H1 (cell line): ENCODE measurements at regions not wholly inside any gene's neighbourhood (a gene's known extent, or its start where the extent isn't known, plus 50 kb on each side); places are given as distances from the start of the nearest gene placed in this dataset.

ENCODE experiments used
- EP300 ChIP-seq, 2 experiments: IDR thresholded peaks; 1 replicate in 1 of 2; 2 replicates in 1 of 2; pipeline ENCODE4 v1.6.1; 2011 to 2012; ENCODE audit warnings: low read depth in 2 of 2, low read length in 2 of 2, mild to moderate bottlenecking in 2 of 2, borderline replicate concordance in 1 of 2, inconsistent platforms in 1 of 2, moderate library complexity in 1 of 2
- EZH2 ChIP-seq: fragments of 200-600 bp; sonication (generic); IDR thresholded peaks from 2 replicates; pipeline ENCODE4 v1.7.1; 2012; ENCODE audit warnings: low read depth, mild to moderate bottlenecking, moderate library complexity, low read length, inconsistent platforms; ENCODE audit not compliant: severe bottlenecking
- MAFK ChIP-seq: IDR thresholded peaks from 2 replicates; pipeline ENCODE4 v1.6.1; 2012; ENCODE audit warnings: low read depth, mild to moderate bottlenecking, improper control_type of control experiment, low read length
- POLR2A ChIP-seq, 2 experiments: IDR thresholded peaks; 1 replicate in 1 of 2; 2 replicates in 1 of 2; pipeline ENCODE4 v1.6.1; 2011; ENCODE audit warnings: low read depth in 2 of 2, low read length in 2 of 2, mild to moderate bottlenecking in 2 of 2; ENCODE audit errors: control extremely low read depth in 1 of 2
- POLR2AphosphoS5 ChIP-seq: IDR thresholded peaks from 2 replicates; pipeline ENCODE4 v1.6.1; 2011; ENCODE audit warnings: low read depth, low read length
- SRF ChIP-seq: IDR thresholded peaks from 2 replicates; pipeline ENCODE4 v1.6.1; 2011; ENCODE audit warnings: mild to moderate bottlenecking, low read depth, low read length, moderate library complexity
- TAF1 ChIP-seq: IDR thresholded peaks from 2 replicates; pipeline ENCODE4 v1.6.1; 2011; ENCODE audit warnings: mild to moderate bottlenecking, low read depth, low read length
- TEAD4 ChIP-seq: IDR thresholded peaks from 2 replicates; pipeline ENCODE4 v1.6.1; 2012; ENCODE audit warnings: low read depth, low read length, inconsistent platforms, mixed read lengths
- YY1 ChIP-seq: IDR thresholded peaks from 2 replicates; pipeline ENCODE4 v1.6.1; 2011; ENCODE audit warnings: low read depth, mild to moderate bottlenecking, low read length
- TF ChIP-seq, protein P1 (sequence below), 3 experiments: IDR thresholded peaks; 1 replicate in 2 of 3; 2 replicates in 1 of 3; pipeline versions ENCODE4 v1.5.1 to v1.6.1; 2011; ENCODE audit warnings: low read length in 3 of 3, mild to moderate bottlenecking in 3 of 3, inconsistent platforms in 2 of 3, low read depth in 1 of 3, moderate library complexity in 1 of 3; ENCODE audit not compliant: insufficient read depth in 1 of 3; ENCODE audit errors: control extremely low read depth in 1 of 3
- TF ChIP-seq, protein P2 (sequence below): IDR thresholded peaks from 2 replicates; pipeline ENCODE4 v1.6.1; 2011; ENCODE audit warnings: low read length, improper control_type of control experiment
- TF ChIP-seq, protein P3 (sequence below): IDR thresholded peaks from 2 replicates; pipeline ENCODE4 v1.6.1; 2012; ENCODE audit warnings: inconsistent platforms

DNA sequence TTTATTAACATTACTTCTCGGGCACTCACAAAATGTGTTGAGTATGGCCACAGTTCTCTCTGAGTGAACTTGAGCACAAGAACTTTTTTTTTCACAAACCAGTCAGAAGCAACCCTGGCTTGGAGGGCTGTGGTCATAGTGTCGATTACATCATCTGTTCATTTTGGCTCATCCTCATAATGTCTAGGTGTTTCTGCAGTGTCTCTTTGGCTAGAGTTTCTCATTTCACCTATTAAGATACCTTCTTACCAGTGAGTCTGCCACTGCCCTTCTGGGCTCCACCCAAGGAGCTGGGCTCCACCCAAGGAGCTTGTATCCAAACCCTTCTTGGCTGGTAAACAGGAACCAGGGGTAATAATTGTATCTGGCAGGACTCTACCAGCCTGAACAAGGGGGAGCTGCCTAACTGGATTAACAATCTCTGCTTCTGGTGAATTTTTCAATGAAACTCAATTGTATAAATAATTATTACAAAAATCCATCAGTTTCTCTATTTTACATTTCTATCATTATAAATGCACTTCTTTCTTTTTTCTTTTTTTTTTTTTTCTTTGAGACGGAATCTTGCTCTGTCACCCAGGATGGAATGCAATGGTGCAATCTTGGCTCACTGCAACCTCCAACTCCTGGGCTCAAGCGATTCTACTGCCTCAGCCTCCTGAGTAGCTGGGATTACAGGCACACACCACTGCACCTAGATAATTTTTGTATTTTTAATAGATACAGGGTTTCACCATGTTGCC, 667.7 kb upstream of the SLIT2 start:
- TF ChIP-seq YY1 (no peak), TEAD4 (no peak), SRF (no peak), POLR2A (IDR thresholded peaks at IDR 0.05; ENCODE audit: control extremely low read depth in 1 of 2, low read depth in 2 of 2, low read length in 2 of 2) (no peak), POLR2AphosphoS5 (no peak), EP300 (IDR thresholded peaks at IDR 0.05; ENCODE audit: borderline replicate concordance in 1 of 2, low read depth in 2 of 2, low read length in 2 of 2) (no peak), EZH2 (no peak), MAFK (no peak), TAF1 (no peak)
- TF ChIP-seq, protein P1, sequence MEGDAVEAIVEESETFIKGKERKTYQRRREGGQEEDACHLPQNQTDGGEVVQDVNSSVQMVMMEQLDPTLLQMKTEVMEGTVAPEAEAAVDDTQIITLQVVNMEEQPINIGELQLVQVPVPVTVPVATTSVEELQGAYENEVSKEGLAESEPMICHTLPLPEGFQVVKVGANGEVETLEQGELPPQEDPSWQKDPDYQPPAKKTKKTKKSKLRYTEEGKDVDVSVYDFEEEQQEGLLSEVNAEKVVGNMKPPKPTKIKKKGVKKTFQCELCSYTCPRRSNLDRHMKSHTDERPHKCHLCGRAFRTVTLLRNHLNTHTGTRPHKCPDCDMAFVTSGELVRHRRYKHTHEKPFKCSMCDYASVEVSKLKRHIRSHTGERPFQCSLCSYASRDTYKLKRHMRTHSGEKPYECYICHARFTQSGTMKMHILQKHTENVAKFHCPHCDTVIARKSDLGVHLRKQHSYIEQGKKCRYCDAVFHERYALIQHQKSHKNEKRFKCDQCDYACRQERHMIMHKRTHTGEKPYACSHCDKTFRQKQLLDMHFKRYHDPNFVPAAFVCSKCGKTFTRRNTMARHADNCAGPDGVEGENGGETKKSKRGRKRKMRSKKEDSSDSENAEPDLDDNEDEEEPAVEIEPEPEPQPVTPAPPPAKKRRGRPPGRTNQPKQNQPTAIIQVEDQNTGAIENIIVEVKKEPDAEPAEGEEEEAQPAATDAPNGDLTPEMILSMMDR (IDR thresholded peaks at IDR 0.05; ENCODE audit: control extremely low read depth in 1 of 3, insufficient read depth in 1 of 3, low read depth in 1 of 3, low read length in 3 of 3): no peak
- TF ChIP-seq, protein P2, sequence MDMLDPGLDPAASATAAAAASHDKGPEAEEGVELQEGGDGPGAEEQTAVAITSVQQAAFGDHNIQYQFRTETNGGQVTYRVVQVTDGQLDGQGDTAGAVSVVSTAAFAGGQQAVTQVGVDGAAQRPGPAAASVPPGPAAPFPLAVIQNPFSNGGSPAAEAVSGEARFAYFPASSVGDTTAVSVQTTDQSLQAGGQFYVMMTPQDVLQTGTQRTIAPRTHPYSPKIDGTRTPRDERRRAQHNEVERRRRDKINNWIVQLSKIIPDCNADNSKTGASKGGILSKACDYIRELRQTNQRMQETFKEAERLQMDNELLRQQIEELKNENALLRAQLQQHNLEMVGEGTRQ: no peak
- TF ChIP-seq, protein P3, sequence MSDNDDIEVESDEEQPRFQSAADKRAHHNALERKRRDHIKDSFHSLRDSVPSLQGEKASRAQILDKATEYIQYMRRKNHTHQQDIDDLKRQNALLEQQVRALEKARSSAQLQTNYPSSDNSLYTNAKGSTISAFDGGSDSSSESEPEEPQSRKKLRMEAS: no peak
